Lower lobe of right lung (tissue), 2 donors: ENCODE measurements at regions not wholly inside any gene's neighbourhood (a gene's known extent, or its start where the extent isn't known, plus 50 kb on each side); places are given as distances from the start of the nearest gene placed in this dataset.

Experiments used
- ATAC-seq, 2 donors: fragments of 200-7000 bp; cut with Tn5 transposase; one replicate each; pipeline ENCODE4 v1.9.1; 2020 to 2022; ENCODE audit warnings: mild to moderate bottlenecking in 2 of 2, moderate library complexity in 2 of 2
- DNase-seq: peaks from one replicate; pipeline ENCODE4 v3.0.0-alpha.2; 2020
- H3K27ac ChIP-seq: fragments of 200-600 bp; one replicate; pipeline ENCODE4 v1.8.0; 2022
- H3K27me3 ChIP-seq: fragments of 200-600 bp; one replicate; pipeline ENCODE4 v1.8.0; 2022; ENCODE audit warnings: low read depth
- H3K36me3 ChIP-seq: fragments of 200-600 bp; one replicate; pipeline ENCODE4 v1.8.0; 2022; ENCODE audit warnings: mild to moderate bottlenecking
- H3K4me1 ChIP-seq: fragments of 200-600 bp; one replicate; pipeline ENCODE4 v1.8.0; 2022
- H3K4me3 ChIP-seq: fragments of 200-600 bp; one replicate; pipeline ENCODE4 v1.8.0; 2022; ENCODE audit warnings: mild to moderate bottlenecking
- H3K9me3 ChIP-seq: fragments of 200-600 bp; one replicate; pipeline ENCODE4 v1.8.0; 2022
- intact Hi-C: fragments of 100-400 bp; cut with DNase I; formaldehyde crosslinking; loops from one replicate; pipeline ENCODE4 v1.11.0; 2022
- TF ChIP-seq, protein P1 (sequence below): fragments of 200-600 bp; IDR thresholded peaks from one replicate; pipeline ENCODE4 v1.8.0; 2022; ENCODE audit warnings: antibody characterized with exemption, mild to moderate bottlenecking
- donor health status: DM: no; HTN: yes; CAD: no; lungs with severe emphysema.

DNA sequence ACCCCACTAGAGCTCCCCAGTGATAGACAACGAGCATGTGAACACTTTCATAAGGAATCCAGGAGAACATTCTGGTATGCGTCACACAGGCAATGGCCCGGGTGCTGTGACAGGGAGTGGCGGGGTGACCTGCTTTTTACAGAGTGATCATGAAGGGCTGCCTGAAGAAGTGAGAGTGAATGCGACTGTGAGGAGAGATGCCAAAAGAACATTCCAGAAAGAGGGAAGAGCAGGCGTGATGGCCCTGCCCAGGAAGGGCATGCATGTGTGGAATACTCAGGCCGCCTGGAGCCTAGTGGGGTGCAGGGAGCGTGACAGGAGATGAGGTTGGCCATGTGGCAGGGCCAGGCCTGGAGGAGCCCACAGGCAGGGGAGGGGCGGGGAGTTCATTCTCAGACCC, 53.8 kb downstream of the FZD10 start:
- no peak overlapping the region for H3K4me3 ChIP-seq
- no peaks in the 10 kb centered on the region for H3K4me1 ChIP-seq
- DNase-seq: no peak
- no peaks in the 10 kb centered on the region for H3K36me3 ChIP-seq
- H3K27me3 ChIP-seq: peaks cover 22% of the 10 kb centered on the region
- H3K27ac ChIP-seq: no peak overlapping the region
- ATAC-seq: no peak
- no peaks in the 10 kb centered on the region for H3K9me3 ChIP-seq
- intact Hi-C loops: no loop called here
- TF ChIP-seq, protein P1, sequence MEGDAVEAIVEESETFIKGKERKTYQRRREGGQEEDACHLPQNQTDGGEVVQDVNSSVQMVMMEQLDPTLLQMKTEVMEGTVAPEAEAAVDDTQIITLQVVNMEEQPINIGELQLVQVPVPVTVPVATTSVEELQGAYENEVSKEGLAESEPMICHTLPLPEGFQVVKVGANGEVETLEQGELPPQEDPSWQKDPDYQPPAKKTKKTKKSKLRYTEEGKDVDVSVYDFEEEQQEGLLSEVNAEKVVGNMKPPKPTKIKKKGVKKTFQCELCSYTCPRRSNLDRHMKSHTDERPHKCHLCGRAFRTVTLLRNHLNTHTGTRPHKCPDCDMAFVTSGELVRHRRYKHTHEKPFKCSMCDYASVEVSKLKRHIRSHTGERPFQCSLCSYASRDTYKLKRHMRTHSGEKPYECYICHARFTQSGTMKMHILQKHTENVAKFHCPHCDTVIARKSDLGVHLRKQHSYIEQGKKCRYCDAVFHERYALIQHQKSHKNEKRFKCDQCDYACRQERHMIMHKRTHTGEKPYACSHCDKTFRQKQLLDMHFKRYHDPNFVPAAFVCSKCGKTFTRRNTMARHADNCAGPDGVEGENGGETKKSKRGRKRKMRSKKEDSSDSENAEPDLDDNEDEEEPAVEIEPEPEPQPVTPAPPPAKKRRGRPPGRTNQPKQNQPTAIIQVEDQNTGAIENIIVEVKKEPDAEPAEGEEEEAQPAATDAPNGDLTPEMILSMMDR: no peak

DNA sequence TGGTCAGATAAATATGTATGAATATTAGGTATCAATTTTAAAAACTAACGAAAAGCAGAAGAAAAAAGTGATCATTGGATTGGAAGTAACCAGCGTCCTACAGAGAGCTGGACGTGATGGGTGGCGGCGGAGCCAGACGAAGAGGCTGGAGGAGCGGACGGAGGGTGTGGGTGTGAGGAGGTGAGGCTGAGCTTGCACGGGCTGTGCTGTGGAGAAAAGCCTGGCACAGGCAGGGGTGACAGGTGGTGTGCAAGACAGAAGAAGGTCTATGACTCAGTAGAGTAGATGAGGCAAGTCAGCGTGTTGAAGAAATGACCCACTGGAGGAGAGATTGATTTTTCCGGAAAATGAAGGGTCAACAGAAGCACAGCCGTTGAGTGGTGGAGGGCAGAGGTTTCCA, 56.4 kb downstream of the FZD10 start:
- ATAC-seq (no peak), DNase-seq (no peak)
- Histone ChIP-seq H3K36me3 (no peaks in the 10 kb centered on the region), H3K4me3 (no peak overlapping the region), H3K27ac (no peak overlapping the region), H3K9me3 (no peaks in the 10 kb centered on the region), H3K27me3 (peaks cover 33% of the 10 kb centered on the region), H3K4me1 (no peaks in the 10 kb centered on the region)
- TF ChIP-seq, protein P1: no peak
- intact Hi-C loops: no loop called here

DNA sequence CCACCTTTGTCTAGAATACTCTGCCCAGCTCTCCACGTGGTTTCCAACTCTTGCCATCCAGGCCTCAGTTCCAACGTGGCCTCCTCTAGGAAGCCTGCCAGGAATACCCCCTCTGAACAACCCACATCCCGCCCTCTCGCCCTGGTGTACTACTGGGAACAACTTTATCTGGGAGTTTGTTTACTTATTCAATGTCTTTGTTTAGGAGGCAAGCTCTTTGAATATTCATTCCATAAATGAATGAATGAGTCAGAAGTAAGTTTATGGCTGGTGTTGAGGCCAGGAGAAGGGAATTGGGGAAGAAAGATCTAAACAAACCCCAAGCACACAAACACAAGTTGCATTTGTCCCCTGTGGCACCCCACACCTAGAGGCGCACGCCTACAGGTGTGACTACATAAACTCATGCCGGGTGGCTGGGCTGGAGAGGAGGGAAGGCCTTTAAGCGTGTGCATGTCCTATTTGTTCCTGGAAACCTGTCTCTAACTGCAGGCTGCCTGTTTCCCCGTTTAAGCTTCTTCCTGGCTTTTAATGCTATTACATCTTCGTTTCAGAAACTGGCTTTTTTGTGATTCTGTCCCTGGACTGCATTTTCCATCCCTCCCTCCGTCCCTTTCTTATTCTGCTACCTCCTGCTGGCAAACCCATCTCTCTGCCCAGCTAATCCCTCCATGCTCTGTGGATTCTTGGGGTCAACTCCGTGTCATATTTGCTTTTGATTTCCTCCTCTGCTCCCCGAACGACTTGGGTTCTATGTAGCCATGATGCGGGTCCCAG, 57.9 kb downstream of the FZD10 start:
- TF ChIP-seq, protein P1: no peak

DNA sequence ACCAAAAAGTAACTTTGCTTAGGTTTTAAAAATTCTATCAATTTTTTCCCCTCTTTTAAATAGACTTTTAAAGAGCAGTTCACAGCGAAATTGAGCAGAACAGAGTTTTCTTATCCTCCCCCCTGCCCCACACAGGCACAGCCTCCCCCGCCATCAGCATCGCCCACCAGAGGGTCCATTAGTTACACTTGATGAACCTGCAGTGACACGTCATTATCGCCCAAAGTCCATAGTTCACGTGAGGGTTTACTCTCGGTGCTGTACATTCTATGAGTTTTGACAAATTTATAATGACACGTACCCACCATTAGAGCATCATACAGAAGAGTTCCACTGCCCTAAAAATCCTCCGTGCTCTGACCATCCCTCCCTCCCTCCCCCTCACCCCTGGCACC, 58.4 kb downstream of the FZD10 start:
- ATAC-seq: no peak
- H3K4me1 ChIP-seq: no peaks in the 10 kb centered on the region
- no peaks in the 10 kb centered on the region for H3K9me3 ChIP-seq
- H3K4me3 ChIP-seq: no peak overlapping the region
- no peaks in the 10 kb centered on the region for H3K36me3 ChIP-seq
- H3K27me3 ChIP-seq: peaks cover 26% of the 10 kb centered on the region
- intact Hi-C loops: no loop called here
- DNase-seq: no peak
- TF ChIP-seq, protein P1: no peak
- no peak overlapping the region for H3K27ac ChIP-seq

More for the DNA sequence above, 57.9 kb downstream of the FZD10 start:
- Histone ChIP-seq H3K4me1 (no peaks in the 10 kb centered on the region), H3K9me3 (no peaks in the 10 kb centered on the region), H3K36me3 (no peaks in the 10 kb centered on the region), H3K27ac (no peak overlapping the region), H3K27me3 (peaks cover 29% of the 10 kb centered on the region), H3K4me3 (no peak overlapping the region)
- intact Hi-C loops: no loop called here
- no peak for DNase-seq
- no peak for ATAC-seq

DNA sequence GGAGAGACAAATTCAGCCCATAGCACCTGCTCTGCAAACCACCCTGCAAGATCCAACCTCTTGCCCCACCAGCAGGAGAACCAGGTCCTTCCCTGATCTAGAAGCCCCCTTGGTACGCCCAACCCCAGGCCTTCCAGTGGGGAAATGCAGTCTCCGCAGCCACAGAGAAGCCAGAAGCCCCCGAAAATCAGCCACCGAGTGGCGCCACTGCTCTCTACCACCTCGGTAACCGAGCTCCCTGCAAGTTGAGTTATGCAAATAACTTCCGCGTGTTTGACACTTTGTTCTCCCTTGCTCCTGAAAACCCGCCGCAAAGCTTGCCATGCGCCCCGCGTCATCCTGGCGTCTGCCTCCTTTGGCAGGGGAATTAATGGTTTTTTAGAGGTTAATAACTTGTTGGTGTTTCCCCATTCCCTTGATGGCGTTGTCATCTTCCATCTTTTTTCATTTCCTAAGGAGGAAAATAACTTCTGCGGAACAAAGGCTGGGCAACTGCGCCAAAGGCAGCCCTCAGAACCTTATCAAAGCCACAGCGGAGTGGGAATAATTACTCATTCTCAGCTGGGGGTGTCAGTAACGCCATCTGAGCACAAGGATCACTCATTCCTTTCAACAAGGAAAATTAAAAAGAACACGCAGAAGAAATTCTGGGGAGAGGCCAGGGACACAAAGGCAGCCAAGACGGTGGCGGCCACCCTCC, 60.4 kb downstream of the FZD10 start:
- DNase-seq (no peak), ATAC-seq (no peak)
- peaks cover 19% of the 10 kb centered on the region for H3K27me3 ChIP-seq

More for the DNA sequence above, 60.4 kb downstream of the FZD10 start:
- Histone ChIP-seq H3K27ac (no peak overlapping the region), H3K9me3 (no peaks in the 10 kb centered on the region), H3K4me3 (no peak overlapping the region), H3K36me3 (no peaks in the 10 kb centered on the region), H3K4me1 (no peaks in the 10 kb centered on the region)
- TF ChIP-seq, protein P1: no peak
- intact Hi-C loops: no loop called here
